CD4-positive, alpha-beta T cell treated with Interferon gamma for 1 hour (primary cell): ENCODE measurements at regions not wholly inside any gene's neighbourhood (a gene's known extent, or its start where the extent isn't known, plus 50 kb on each side); places are given as distances from the start of the nearest gene placed in this dataset.

Source experiments
- DNase-seq: peaks from one replicate; pipeline ENCODE4 v3.0.0-alpha.2; 2020

- peak; percentile 86 for DNase-seq
Observed at GRCh38 chrX:131704136-131704695, 160.3 kb downstream of the OR13H1 start.

- no peak for DNase-seq
Observed at GRCh38 chrX:131709553-131709952, 165.7 kb downstream of the OR13H1 start.

- no peak for DNase-seq
Observed at GRCh38 chrX:131711478-131711867, 167.6 kb downstream of the OR13H1 start.

- no peak for DNase-seq
Observed at GRCh38 chrX:131723646-131724045, 179.8 kb downstream of the OR13H1 start.

GRCh38 chrX:131724292-131724691 lies 180.4 kb downstream of the OR13H1 start:
- no peak for DNase-seq

- no peak for DNase-seq
Observed at GRCh38 chrX:131725001-131725654, 181.3 kb downstream of the OR13H1 start.

- DNase-seq = no peak
Observed at GRCh38 chrX:131727778-131728177, 183.9 kb downstream of the OR13H1 start.

GRCh38 chrX:131728295-131729145 lies 184.6 kb downstream of the OR13H1 start:
- peak; percentile 84 for DNase-seq

- DNase-seq = peak; percentile 90
Observed at GRCh38 chrX:131729295-131729694, 185.4 kb downstream of the OR13H1 start.

GRCh38 chrX:131734621-131735020 lies 190.7 kb downstream of the OR13H1 start:
- DNase-seq = peak; percentile 82

- no peak for DNase-seq
Observed at GRCh38 chrX:131735127-131735526, 191.3 kb downstream of the OR13H1 start.

- DNase-seq = no peak
Observed at GRCh38 chrX:131739823-131740222, 195.9 kb downstream of the OR13H1 start.

- DNase-seq = peak; percentile 84
Observed at GRCh38 chrX:131741103-131741581, 197.3 kb downstream of the OR13H1 start.

- DNase-seq = no peak
Observed at GRCh38 chrX:131745942-131746489, 202.1 kb downstream of the OR13H1 start.

GRCh38 chrX:131746491-131746968 lies 202.7 kb downstream of the OR13H1 start:
- peak; percentile 85 for DNase-seq

- DNase-seq = peak; percentile 88
Observed at GRCh38 chrX:131747173-131747572, 203.3 kb downstream of the OR13H1 start.

- peak; percentile 81 for DNase-seq
Observed at GRCh38 chrX:131752493-131753198, 208.8 kb downstream of the OR13H1 start.

- DNase-seq = peak; percentile 60
Observed at GRCh38 chrX:131762802-131763234, 218.9 kb downstream of the OR13H1 start.

- DNase-seq = peak; percentile 88
Observed at GRCh38 chrX:131763674-131764073, 219.8 kb downstream of the OR13H1 start.

GRCh38 chrX:131764216-131764615 lies 220.3 kb downstream of the OR13H1 start:
- DNase-seq = no peak

- peak; percentile 77 for DNase-seq
Observed at GRCh38 chrX:131778269-131779218, 234.7 kb downstream of the OR13H1 start.
